OCI-LY7 (cell line): ENCODE measurements at regions not wholly inside any gene's neighbourhood (a gene's known extent, or its start where the extent isn't known, plus 50 kb on each side); places are given as distances from the start of the nearest gene placed in this dataset.

Source experiments
- BruUV-seq: library from RNA; stranded (reverse); fragments of 400-500 nt; replicated peaks from 2 replicates; lab custom pipeline; 2021; lab: Mats Ljungman, UMichigan
- CTCF ChIA-PET: fragments of 300-600 bp; sonication (Branson Sonifier 250); formaldehyde crosslinking; loops from one replicate; lab custom pipeline; 2022; ENCODE audit warnings: antibody characterized with exemption; ENCODE audit not compliant: unreplicated experiment; lab: Charles Lee
- POLR2A ChIA-PET: fragments of 300-600 bp; sonication (Branson Sonifier 250); formaldehyde crosslinking; loops from one replicate; lab custom pipeline; 2022; ENCODE audit warnings: antibody characterized with exemption; lab: Charles Lee
- DNase-seq: peaks from one replicate; pipeline ENCODE4 v3.0.0-alpha.2; 2015; ENCODE audit warnings: low spot score
- H2AFZ ChIP-seq: fragments of 200-600 bp; sonication (generic), shearing (Covaris generic); 2 replicates; pipeline ENCODE4 v1.6.1; 2014; ENCODE audit warnings: mild to moderate bottlenecking, antibody characterized with exemption, low read length, moderate library complexity
- H3K27ac ChIP-seq: fragments of 200-600 bp; sonication (generic); 2 replicates; pipeline ENCODE4 v1.5.1; 2014; ENCODE audit warnings: mixed run types, low read depth, mild to moderate bottlenecking, moderate library complexity, low read length, inconsistent platforms; ENCODE audit not compliant: poor library complexity, severe bottlenecking
- H3K36me3 ChIP-seq: fragments of 200-600 bp; sonication (generic); 2 replicates; pipeline ENCODE4 v1.6.1; 2014; ENCODE audit warnings: mild to moderate bottlenecking, antibody characterized with exemption, low read length, moderate library complexity, mixed read lengths; ENCODE audit not compliant: insufficient read depth
- H3K4me1 ChIP-seq: fragments of 200-600 bp; sonication (generic); 2 replicates; pipeline ENCODE4 v1.5.1; 2014; ENCODE audit warnings: mild to moderate bottlenecking, low read length; ENCODE audit not compliant: insufficient read depth, poor library complexity, severe bottlenecking
- H3K4me2 ChIP-seq: fragments of 200-600 bp; sonication (generic); 2 replicates; pipeline ENCODE4 v1.6.1; 2014; ENCODE audit warnings: mild to moderate bottlenecking, low read length
- H3K4me3 ChIP-seq: fragments of 200-600 bp; sonication (generic); 2 replicates; pipeline ENCODE4 v1.5.1; 2014; ENCODE audit warnings: mild to moderate bottlenecking, low read depth, low read length; ENCODE audit not compliant: poor library complexity, severe bottlenecking
- H3K79me2 ChIP-seq: fragments of 200-600 bp; sonication (generic); 2 replicates; pipeline ENCODE4 v1.6.1; 2016; ENCODE audit warnings: low read depth, mild to moderate bottlenecking, low read length, moderate library complexity, mixed read lengths; ENCODE audit not compliant: insufficient read depth
- H3K9me2 ChIP-seq: fragments of 200-600 bp; sonication (generic); 2 replicates; pipeline ENCODE4 v1.6.1; 2016; ENCODE audit warnings: mild to moderate bottlenecking, low read length, mixed read lengths; ENCODE audit not compliant: insufficient read depth
- H3K9me3 ChIP-seq: fragments of 200-600 bp; sonication (generic); 2 replicates; pipeline ENCODE4 v1.6.1; 2014; ENCODE audit warnings: mild to moderate bottlenecking, mixed run types, low read length, mixed read lengths
- H4K20me1 ChIP-seq: fragments of 200-600 bp; sonication (generic); 2 replicates; pipeline ENCODE4 v1.6.1; 2014; ENCODE audit warnings: mild to moderate bottlenecking, antibody characterized with exemption, low read length, moderate library complexity, mixed read lengths; ENCODE audit not compliant: insufficient read depth
- CTCF ChIP-seq: fragments of 200-600 bp; sonication (generic); conservative IDR thresholded peaks from 2 replicates; pipeline ENCODE4 v1.5.1; 2014; ENCODE audit warnings: mild to moderate bottlenecking, antibody characterized with exemption, low read length, moderate library complexity, mixed read lengths
- EZH2phosphoT487 ChIP-seq: fragments of 200-600 bp; sonication (generic); IDR thresholded peaks from 2 replicates; pipeline ENCODE4 v1.6.1; 2018; ENCODE audit warnings: low read depth, borderline replicate concordance, mild to moderate bottlenecking, mixed run types, antibody characterized with exemption, low read length, moderate library complexity, mixed read lengths
- intact Hi-C: fragments of 100-400 bp; cut with micrococcal nuclease; formaldehyde crosslinking; loops from one replicate; pipeline ENCODE4 v1.10.0; 2022; ENCODE audit not compliant: unreplicated experiment

DNA sequence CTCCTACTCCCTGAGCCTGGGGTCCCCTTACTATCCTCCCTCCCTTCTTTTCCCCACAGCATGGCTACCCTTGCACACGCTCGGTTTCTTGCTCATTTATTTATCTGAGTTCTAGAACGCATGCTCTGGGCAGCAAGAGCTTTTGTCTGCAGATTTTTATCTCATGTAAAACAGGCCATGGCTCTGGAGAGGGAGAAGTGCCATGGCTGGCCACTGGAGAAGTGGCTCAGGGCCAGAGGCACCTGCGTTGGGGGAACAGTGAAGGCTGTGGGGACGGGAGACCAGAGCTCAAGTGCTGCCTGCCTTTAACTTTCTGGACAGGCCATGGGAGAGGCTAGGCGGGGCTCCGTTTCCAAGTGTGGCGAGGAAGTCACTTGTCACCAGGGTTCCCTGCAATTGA lies 177.7 kb upstream of the SULF2 start:
- Histone ChIP-seq H3K4me3 (no peak overlapping the region), H3K27ac (no peak overlapping the region), H3K36me3 (no peaks in the 10 kb centered on the region), H3K9me2 (no peaks in the 10 kb centered on the region), H4K20me1 (no peaks in the 10 kb centered on the region), H3K9me3 (no peaks in the 10 kb centered on the region), H3K4me2 (no peak overlapping the region), H2AFZ (no peak overlapping the region), H3K4me1 (peaks cover 9% of the 10 kb centered on the region), H3K79me2 (no peaks in the 10 kb centered on the region)
- POLR2A ChIA-PET, result interaction anchor here (0.5 kb wide), 1 partner anchor 993 kb away, joined by 3 read pairs; no protein-coding TSS in a partner anchor
- no TSS peak for BruUV-seq
- TF ChIP-seq EZH2phosphoT487 (no peak), CTCF (no peak)
- DNase-seq, result no peak
- CTCF ChIA-PET, result no interaction called here
- intact Hi-C loops, result loop anchor here (10.0 kb wide), 1 partner anchor 222 kb away; no protein-coding TSS in a partner anchor

- H3K27ac ChIP-seq, result no peak overlapping the region
- peaks cover 15% of the 10 kb centered on the region for H3K4me1 ChIP-seq
- DNase-seq, result no peak
- H3K9me3 ChIP-seq, result no peaks in the 10 kb centered on the region
- no peaks in the 10 kb centered on the region for H3K36me3 ChIP-seq
- CTCF ChIA-PET, result no interaction called here
- intact Hi-C loops, result loop anchor here (10.0 kb wide), 1 partner anchor 222 kb away; no protein-coding TSS in a partner anchor
- POLR2A ChIA-PET, result interaction anchor here (0.5 kb wide), 1 partner anchor 993 kb away, joined by 3 read pairs; no protein-coding TSS in a partner anchor
- H4K20me1 ChIP-seq, result no peaks in the 10 kb centered on the region
- H3K4me2 ChIP-seq, result no peak overlapping the region
- no peak overlapping the region for H3K4me3 ChIP-seq
- no peaks in the 10 kb centered on the region for H3K9me2 ChIP-seq
- H2AFZ ChIP-seq, result no peak overlapping the region
- TF ChIP-seq EZH2phosphoT487, result no peak
- no peak for TF ChIP-seq CTCF
- BruUV-seq, result no TSS peak
- H3K79me2 ChIP-seq, result no peaks in the 10 kb centered on the region
Observed at GRCh38 chr20:47962286-47962963, 177.1 kb upstream of the SULF2 start.
